ENCODE measurements at regions not wholly inside any gene's neighbourhood (a gene's known extent, or its start where the extent isn't known, plus 50 kb on each side); places are given as distances from the start of the nearest gene placed in this dataset.

DNA sequence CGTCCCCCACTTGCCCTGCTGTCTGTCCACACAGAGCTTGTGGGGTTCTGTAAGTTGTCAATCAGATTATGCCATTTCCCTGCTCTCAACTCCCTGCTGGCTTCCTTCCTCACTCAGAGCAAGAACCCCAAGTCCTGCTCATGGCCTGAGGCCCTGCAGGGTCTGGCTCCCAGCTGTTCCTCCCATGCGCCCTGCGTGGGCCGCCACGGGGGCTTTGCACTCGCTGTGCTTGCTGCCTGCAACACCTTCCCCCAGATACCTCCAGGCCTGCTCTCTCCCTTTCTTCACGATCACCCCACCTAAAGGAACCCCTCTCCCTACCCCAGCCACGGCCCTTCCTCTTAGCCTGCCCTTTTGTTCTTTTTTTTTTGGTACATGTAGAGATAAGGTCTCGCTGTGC is 234.6 kb downstream of the AACS start:
- DNase-seq (ENCODE audit: low spot score in 2 of 2) (no peak), FAIRE-seq (no peak)

DNA sequence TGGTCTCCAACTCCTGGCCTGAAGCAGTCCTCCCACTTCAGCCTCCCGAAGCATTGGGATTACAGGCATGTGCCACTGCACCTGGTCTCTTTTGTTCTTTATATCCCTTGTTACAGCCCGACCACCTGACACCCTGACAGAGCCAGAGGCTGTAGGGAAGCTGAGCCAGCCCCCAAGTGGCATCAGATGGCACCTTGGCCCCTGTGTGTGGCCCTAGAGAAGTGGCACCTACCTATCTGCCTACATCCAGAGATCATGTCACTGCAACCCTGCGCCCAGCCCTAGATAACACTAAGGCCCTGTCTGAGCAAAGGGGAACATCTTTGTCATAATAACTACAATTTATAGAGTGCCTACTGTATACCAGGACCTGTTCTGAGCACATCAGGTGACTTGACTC is 235.0 kb downstream of the AACS start:
- no peak for DNase-seq (ENCODE audit: low spot score in 2 of 2)
- FAIRE-seq: no peak

DNA sequence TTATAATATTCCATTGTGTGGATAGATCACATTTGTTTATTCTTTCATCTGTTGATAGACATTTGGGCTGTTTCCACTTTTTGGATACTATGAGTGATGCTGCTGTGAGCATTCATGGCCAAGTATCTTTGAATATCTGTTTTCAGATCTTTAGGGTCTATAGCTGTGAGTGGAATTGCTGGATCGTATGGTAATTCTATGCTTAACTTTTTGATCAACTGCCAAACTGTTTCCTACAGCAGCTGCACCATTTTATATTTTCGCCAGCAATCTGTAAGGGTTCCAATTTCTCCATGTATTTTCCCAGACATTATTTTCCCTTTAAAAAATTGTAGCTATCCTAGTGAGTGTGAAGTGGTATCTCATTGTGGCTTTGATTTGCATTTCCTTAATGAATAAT is 238.1 kb downstream of the AACS start:
- FAIRE-seq: no peak
- DNase-seq (ENCODE audit: low spot score in 2 of 2): no peak

DNA sequence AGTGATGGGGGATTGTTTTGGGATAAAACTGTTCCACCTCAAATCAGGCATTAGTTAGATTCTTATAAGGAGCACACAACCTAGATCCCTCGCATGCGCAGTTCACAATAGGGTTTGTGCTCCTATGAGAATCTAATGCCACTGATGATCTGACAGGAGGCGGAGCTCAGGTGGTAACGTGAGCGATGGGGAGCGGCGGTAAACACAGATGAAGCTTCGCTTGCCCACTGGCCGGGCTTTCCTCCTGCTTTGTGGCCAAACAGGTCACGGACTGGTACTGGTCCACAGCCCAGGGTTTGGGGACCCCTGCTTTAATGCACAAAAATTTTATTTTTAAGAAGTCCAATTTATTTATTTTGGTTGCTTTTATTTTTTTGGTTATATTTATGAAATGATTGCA is 238.8 kb downstream of the AACS start:
- no peak for FAIRE-seq

DNA sequence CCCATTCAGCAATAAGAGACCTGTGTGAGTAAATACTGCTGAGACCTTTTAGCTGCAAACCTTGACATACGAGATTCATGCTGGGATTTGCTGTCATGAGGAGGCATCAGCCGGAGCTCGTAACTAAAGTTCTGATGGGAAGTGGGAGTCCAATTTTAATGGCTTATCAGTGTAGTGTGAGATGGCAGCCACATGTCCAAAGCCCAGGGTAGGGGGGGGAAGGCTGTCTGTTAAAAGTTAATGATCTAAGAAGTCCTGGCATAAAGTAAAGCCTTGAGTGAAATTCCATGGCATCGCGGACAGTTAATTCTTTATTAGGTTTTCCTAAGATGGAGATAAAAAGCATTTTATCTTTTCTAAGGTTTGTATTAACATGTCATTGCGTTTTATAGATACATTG is 240.0 kb downstream of the AACS start:
- FAIRE-seq: no peak
- DNase-seq (ENCODE audit: low spot score in 2 of 2): no peak

More for the DNA sequence above, 238.8 kb downstream of the AACS start:
- DNase-seq (ENCODE audit: low spot score in 2 of 2): no peak

DNA sequence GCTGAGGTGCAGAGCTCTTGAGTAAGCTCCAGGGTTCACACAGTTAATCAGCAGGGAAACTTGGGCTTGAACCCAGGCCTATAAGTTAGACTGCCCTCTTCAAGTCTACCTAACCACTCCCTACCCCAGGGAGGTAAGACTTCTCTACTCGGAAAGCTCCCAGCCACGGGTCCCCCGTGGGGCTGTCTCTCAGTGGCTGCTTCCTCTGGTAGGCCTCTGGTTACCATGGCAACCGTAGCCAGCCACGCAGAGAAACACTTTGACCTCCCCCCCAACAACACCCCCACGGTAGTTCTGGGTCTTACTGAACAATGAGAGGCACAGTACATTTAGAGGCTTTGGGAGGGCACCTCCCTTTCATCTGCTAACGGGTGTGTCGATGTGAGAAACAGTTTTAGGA is 245.2 kb downstream of the AACS start:
- FAIRE-seq: no peak

DNA sequence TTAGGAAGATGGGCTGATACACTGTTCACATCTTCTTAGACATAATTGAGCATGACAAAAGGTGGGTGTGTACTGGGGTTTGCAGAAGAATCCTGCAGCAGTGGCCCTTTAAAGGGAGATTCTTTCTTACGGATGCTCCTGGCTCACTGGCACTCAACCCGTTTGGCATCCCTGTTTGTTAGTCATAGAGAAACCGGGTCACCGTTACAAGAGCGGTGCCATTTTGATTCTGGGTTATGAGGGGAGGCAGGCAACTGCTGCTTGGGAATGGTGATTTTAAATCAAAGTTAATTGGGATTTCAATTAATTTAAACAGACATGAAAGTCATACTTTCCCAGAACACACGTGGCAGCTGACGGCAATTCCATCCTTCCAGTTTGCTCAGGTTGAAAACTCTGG is 245.8 kb downstream of the AACS start:
- no peak for FAIRE-seq
- no peak for DNase-seq (ENCODE audit: low spot score in 2 of 2)

More for the DNA sequence above, 245.2 kb downstream of the AACS start:
- DNase-seq (ENCODE audit: low spot score in 2 of 2): no peak

DNA sequence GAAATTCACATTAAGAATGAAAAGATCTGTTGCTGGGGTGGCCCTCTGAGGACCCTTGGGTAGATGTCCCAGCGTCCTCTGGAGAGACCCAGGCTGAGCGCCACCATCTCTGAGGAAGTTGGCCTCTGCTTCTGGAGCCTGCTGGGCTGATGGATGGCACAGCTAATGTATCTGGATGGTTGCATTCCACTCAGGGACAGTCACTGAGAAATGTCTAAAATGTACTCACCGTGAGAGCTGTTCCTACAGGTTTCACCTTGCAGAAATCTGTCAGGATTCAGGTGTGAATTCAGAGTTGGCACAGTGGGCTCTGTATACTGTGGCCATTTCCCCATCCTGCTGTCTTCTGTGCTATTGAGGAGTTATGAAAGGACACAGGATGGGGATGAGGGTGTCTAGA is 247.2 kb downstream of the AACS start:
- no peak for FAIRE-seq
- DNase-seq (ENCODE audit: low spot score in 2 of 2): no peak

DNA sequence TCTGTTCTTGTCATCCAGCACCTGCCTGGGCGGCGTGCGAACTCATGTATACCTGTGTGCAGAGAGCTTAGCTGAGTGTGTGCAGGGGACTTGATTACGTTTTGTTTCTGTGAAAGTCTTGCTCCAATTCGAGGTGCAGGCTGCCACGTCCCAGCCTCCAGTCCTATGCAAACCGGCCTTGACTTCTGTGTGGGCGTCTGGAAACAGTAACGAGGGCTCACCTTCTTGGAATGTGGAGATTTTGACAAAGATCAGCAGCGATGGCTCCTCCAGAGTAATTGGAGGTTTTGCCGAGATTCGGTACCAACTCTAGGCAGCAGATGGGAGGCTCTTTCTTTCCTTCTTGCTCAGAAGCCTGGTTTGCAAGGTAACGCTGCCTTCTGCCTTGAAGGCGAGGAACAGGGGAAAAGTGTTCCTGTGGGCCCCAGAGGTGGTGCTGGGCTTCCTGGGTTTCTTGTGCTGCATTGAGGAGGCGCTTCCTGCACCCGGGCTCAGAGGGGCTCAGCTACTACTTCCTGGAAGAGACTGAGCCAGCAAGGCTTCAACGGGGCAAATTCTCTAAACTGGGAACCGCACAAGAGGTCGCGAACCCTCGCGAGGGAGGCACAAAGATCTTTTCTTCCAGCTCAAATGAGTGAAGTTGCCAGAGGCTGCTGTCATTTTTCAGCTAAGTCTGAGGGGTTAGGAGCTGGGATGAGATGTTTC is 249.0 kb downstream of the AACS start:
- FAIRE-seq (no peak), DNase-seq (ENCODE audit: low spot score in 2 of 2) (no peak)

DNA sequence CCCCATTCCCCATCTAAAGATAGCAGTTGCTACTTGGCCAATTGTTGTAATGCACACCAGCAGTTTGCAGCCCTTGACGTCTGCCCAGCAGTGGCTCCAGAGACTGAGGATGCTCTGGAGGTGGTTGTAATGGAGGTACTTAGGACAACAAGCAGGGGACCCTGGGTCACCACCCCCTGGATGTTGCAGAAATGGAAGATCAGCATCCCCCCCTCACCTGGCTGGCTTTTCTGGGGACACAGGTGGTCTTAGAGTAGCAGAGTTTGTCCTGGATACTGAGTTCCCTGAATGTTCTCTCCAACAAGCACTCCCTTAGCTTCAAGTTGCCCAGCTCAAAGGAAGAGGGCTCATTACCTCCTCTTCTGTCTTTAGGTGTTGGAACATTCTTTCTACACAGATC is 250.5 kb downstream of the AACS start:
- FAIRE-seq: no peak
- no peak for DNase-seq (ENCODE audit: low spot score in 2 of 2)

DNA sequence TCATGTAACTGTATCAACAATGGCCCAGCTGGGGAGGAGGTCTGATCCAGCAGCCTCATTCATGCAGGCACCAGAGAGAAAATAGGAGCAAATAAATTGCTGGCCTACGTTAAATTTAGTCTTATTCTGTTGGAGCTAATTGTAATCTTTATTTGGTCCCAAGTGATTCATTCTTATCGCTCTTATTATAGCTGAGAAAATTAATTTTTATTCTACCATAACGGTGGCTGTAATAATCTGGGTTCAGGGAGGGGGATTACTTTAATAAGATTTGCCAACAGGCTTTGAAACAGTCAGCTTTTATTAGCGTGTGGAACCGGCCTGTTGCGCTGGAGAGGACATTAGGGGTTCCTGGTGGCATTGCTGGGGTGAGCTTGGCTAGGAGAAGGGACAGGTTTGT is 254.9 kb downstream of the AACS start:
- FAIRE-seq: no peak
- DNase-seq (ENCODE audit: low spot score in 2 of 2): no peak

DNA sequence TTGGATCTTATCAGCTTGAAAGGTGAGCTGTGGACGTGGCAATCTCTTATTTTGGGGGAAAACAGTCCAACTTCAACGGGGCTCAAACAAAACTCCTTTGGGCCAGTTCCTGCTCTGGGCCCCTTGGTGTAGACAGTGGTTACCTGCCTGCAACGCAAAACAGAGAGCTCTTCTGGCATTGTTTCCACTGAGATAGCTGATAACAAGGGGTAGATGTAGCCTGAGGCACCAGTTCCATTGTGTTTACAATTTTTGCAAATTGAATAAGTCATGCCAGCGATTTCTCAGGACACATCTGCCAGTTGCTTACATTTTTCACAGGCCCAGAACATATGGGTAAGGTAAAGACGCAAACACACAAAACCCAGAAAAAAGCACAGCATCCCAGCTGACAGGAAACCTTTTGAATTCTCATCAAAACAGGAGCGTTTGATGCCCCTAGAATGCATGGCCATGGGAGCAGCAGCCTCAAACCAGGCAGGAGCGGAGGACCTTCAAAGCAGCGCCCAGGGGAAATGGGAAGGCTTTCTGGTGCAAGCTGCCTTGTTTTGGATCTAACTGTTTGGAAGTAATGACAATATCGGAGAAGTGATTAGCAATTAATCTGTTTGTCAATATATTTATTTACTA is 259.7 kb downstream of the AACS start:
- FAIRE-seq: no peak

DNA sequence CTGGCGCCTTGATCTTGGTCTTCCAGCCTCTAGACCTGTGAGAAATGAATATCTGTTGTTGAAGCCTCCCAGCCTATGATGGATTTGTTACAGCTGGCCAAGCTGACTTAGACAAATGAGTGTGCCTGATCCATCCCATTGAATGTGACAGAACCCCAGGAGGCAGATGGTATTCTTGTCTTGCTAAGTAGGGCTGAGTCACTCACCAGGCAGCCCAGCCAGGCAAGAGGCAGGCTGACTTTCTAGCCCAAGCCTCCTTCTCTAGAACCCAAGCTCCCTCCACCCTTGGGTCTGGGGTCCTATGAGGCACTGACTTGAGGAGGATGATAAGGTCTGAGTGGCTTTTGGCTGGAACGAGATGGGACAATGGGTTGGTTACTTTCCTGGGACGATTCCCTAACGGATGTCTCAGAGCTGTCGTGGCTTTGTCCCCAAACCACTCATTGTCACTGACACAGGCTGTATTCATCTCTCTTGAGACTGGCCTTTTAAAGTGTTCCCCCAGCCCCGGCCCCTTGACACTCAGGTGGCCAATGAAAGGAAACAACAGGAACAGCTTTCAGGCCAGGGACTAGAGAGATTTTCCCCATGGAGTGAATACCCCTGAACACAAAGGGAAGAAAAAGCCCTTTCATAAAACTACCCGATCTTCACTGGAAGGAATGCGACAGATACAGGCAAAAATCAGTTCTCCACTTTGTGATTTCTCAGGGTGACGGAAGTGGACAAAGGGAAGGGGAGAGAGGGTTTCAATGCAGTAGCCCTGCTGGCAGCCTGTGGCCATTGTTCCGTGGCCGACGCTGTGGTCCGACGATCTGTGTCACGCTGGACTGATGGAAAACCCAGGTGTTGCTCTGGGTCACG is 264.2 kb downstream of the AACS start:
- peak in 1 of 2 donors; percentile 34 for DNase-seq (ENCODE audit: low spot score in 2 of 2)
- FAIRE-seq: no peak

More for the DNA sequence above, 259.7 kb downstream of the AACS start:
- no peak for DNase-seq (ENCODE audit: low spot score in 2 of 2)

DNA sequence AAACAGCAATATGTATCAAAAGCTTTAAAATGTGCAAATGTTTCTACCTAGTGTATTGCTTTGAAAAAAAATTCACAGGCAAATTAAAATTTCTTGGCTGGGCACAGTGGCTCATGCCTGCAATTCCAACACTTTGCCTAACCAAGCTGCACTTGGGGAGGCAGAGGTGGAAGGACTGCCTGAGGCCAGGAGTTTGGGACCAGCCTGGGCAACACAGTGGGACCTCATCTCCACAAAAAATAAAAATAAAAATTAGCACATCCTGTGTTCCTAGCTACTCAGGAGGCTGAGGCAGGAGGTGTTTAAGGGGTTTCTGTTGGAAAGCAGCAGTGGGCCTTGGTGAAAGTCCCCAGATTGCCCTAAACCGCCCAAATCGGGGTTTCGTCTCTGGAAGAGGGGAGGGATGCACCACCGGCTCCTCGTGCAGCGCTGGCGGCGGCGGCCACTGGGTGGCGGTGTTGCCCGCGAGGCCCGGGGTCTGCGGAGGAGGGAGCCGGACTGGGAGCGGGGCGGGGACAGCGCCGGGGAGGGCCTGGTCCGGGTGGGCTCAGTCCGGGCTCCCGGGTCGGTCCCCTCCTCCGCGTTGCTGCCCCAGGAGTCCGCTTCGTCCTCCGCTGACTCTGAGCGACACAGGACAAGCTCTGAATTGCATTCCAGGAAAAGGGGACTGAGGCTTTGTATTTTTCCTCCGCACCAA is 265.6 kb downstream of the AACS start:
- FAIRE-seq (no peak), DNase-seq (ENCODE audit: low spot score in 2 of 2) (peak; percentile 67 to 85)

DNA sequence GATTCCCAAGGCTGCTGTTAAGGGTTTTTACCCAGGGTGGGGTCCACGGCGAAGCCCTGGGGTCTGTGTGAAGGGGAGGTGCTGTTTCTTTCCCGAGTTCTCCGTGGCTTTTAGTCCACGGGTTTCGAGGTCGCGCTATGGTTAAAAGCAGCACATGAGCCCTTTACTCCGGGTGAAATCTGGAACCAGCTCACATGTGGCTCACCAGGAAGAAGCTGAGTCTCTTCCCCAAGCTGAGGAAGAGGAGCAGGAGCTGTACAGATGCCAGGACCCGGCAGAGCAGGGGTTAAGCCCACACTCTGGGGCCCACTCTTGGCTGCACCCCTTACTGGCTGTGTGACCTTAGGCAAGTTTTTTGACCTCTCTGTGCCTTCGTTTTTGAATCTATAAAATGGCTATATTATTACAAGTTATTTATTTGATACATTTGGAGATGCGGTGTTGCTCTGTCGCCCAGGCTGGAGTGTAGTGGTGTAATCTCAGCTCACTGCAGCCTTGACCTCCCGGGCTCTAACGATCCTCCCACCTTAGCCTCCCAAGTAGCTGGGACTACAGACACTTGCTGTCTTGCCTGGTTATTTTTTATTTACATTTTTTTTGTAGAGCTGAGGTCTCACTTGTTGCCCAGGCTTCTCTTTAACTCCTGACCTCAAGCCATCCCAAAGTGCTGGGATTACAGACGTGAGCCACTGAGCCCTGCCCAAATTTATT is 266.3 kb downstream of the AACS start:
- FAIRE-seq (no peak), DNase-seq (ENCODE audit: low spot score in 2 of 2) (no peak)

DNA sequence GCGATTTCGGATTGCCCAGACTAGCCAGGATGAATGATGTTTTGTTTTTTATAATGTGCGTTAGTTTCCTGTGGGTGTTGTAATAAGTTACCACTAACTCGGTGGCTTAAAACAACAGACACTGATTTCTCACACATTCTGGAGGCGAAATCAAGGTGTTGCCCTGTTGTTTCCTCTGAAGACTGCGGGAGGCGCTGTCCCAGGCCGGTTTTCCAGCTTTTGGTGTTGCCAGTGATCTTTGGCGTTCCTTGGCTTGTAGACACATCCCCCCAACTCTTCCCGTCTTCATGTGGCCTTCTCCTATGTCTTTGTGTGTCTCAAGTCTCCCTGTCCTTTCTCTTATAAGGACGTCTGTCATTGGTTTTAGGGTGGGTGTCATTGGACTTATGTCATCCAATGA is 267.7 kb downstream of the AACS start:
- no peak for FAIRE-seq

DNA sequence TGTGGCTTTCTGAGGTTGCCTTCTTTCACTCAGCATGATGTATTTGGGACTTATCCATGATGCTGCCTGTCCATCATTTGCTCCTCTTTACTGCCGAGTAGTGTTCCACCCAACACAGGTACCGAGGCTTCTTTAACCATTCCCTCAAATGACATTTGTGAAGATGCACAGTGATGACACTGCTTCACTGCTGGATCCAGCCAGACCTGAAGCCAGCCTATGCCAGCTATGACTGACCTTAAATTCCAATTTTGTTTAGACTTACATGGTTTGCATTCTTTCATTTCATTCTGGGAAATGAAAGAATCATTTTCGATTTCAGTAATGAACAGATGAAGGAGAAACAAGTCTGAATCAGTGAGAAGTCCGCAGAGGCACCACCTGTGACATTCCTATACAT is 271.0 kb downstream of the AACS start:
- FAIRE-seq (no peak), DNase-seq (ENCODE audit: low spot score in 2 of 2) (no peak)

More for the DNA sequence above, 267.7 kb downstream of the AACS start:
- DNase-seq (ENCODE audit: low spot score in 2 of 2): no peak

DNA sequence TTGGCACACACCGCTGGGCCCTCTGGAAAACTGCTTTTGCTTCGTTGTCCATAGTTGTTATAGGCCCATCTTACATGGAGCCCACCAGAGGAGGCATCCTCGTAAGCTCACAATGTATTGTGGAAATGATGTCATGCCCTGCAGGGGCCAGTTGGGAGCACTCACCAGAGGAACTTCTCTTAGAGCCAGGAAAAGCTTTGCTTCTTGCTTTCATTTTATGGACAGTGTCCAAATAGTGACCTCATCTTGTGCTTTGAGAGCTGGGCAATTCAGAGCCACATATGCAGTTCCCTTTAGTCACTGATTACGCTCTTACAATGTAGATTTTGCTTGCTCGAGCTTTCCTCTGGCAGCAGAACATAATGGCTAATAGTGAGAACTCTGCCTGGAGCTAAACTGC is 275.6 kb downstream of the AACS start:
- no peak for FAIRE-seq

DNA sequence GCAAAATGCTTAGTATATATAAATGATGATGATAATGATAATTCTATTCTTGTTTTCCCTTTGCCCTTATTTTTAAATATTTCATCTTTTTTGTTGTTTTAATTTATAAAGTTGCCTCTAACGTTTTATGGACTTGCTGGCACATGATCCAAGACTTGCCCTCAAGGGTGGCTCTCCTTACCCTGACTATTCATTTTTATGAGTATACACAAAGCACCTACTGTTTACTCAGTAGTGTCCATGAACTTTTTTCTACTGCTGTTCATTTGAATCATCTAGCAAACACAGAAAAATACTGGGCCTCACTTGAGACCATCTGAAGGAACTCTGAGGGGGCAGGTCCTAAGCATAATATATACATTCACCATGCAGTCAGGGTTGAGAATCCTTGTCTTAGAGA is 276.2 kb downstream of the AACS start:
- FAIRE-seq: no peak
- no peak for DNase-seq (ENCODE audit: low spot score in 2 of 2)

More for the DNA sequence above, 275.6 kb downstream of the AACS start:
- peak in 1 of 2 donors; percentile 29 for DNase-seq (ENCODE audit: low spot score in 2 of 2)

DNA sequence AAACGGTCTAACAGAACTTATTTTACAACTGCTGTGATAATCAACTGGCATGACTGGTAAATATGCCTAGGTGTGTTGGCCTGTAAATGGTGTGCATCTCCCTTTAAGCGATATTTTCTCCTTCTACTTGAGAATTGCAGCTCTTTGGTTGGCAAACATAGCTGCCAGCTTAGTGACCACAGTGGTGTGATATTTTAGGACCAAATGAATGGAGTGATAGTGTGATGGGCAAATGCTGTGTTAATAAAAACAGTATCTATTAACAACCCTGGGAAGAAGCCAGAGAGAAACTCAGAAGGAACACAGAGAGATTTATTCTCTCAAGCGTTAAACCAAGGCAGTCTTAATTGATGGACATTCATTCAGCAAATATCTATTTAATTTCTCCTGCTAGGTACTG is 278.4 kb downstream of the AACS start:
- no peak for FAIRE-seq
- DNase-seq (ENCODE audit: low spot score in 2 of 2): no peak

Measured in frontal cortex (tissue), 3 donors.